SK-N-SH (cell line): ENCODE measurements at regions not wholly inside any gene's neighbourhood (a gene's known extent, or its start where the extent isn't known, plus 50 kb on each side); places are given as distances from the start of the nearest gene placed in this dataset.

Experiments
- CTCF ChIA-PET: fragments of 300-600, 350-600 bp; formaldehyde crosslinking; extraction: SDS; loops from one replicate; lab custom pipeline; 2021; lab: Yijun Ruan, JAX
- POLR2A ChIA-PET: fragments of 350-600 bp; sonication (Branson Sonifier 250); formaldehyde crosslinking; extraction: SDS; loops from one replicate; lab custom pipeline; 2020; ENCODE audit warnings: antibody characterized with exemption, inconsistent platforms; lab: Yijun Ruan, JAX
- DNase-seq: peaks from one replicate; pipeline ENCODE4 v3.0.0; 2012
- H2AFZ ChIP-seq: fragments of 200-600 bp; sonication (generic); 2 replicates; pipeline ENCODE4 v1.8.1; 2016; ENCODE audit warnings: antibody characterized with exemption, mild to moderate bottlenecking, low read depth
- H3F3A ChIP-seq: fragments of 200-600 bp; sonication (generic); replicated peaks from 2 replicates; pipeline ENCODE3; 2016; ENCODE audit warnings: antibody characterized with exemption, mild to moderate bottlenecking; ENCODE audit not compliant: insufficient read depth
- H3K27ac ChIP-seq, 2 experiments: fragments of 200-500 bp in 1 of 2; fragments of 200-600 bp in 1 of 2; sonication (Bioruptor generic) in 1 of 2; sonication (generic), shearing (Covaris generic) in 1 of 2; 2 replicates each; pipeline versions ENCODE4 v1.5.1 to v1.6.1; 2014 to 2016; ENCODE audit warnings: low read depth in 2 of 2, inconsistent platforms in 1 of 2, low read length in 1 of 2, mild to moderate bottlenecking in 1 of 2, mixed read lengths in 1 of 2
- H3K27me3 ChIP-seq: fragments of 200-600 bp; sonication (generic), shearing (Covaris generic); 2 replicates; pipeline ENCODE4 v1.6.1; 2016; ENCODE audit warnings: mixed run types; ENCODE audit not compliant: insufficient read depth
- H3K36me3 ChIP-seq, 2 experiments: fragments of 200-500 bp in 1 of 2; fragments of 200-600 bp in 1 of 2; sonication (Bioruptor generic) in 1 of 2; sonication (generic) in 1 of 2; replicated peaks in 1 of 2; 2 replicates each; pipeline versions ENCODE3 to v1.5.1; 2014 to 2016; ENCODE audit warnings: low read length in 1 of 2, mild to moderate bottlenecking in 1 of 2; ENCODE audit not compliant: insufficient read depth in 2 of 2, control insufficient read depth in 1 of 2
- H3K4me1 ChIP-seq, 2 experiments: fragments of 200-500 bp in 1 of 2; fragments of 200-600 bp in 1 of 2; sonication (Bioruptor generic) in 1 of 2; sonication (generic), shearing (Covaris generic) in 1 of 2; 2 replicates each; pipeline versions ENCODE4 v1.5.1 to v1.6.1; 2014 to 2016; ENCODE audit warnings: low read depth in 1 of 2, low read length in 1 of 2, mixed run types in 1 of 2; ENCODE audit not compliant: insufficient read depth in 2 of 2, control insufficient read depth in 1 of 2
- H3K4me2 ChIP-seq: fragments of 200-600 bp; sonication (generic), shearing (Covaris generic); 2 replicates; pipeline ENCODE4 v1.6.1; 2017; ENCODE audit warnings: mixed run types
- H3K4me3 ChIP-seq, 2 experiments: fragments of 200-500 bp in 1 of 2; fragments of 200-600 bp in 1 of 2; sonication (Bioruptor generic) in 1 of 2; sonication (generic), shearing (Covaris generic) in 1 of 2; 2 replicates each; pipeline versions ENCODE4 v1.5.1 to v1.8.1; 2014 to 2016; ENCODE audit warnings: low read depth in 2 of 2, inconsistent platforms in 1 of 2, low read length in 1 of 2, mild to moderate bottlenecking in 1 of 2, mixed read lengths in 1 of 2, moderate library complexity in 1 of 2
- H3K79me2 ChIP-seq: fragments of 200-600 bp; sonication (generic); 2 replicates; pipeline ENCODE4 v1.8.1; 2017; ENCODE audit warnings: mild to moderate bottlenecking; ENCODE audit not compliant: insufficient read depth
- H3K9ac ChIP-seq: fragments of 200-600 bp; sonication (generic); 2 replicates; pipeline ENCODE4 v1.6.1; 2017; ENCODE audit warnings: mixed run types
- H3K9me2 ChIP-seq: fragments of 200-600 bp; sonication (generic); 2 replicates; pipeline ENCODE4 v1.6.1; 2017; ENCODE audit warnings: mixed run types
- H3K9me3 ChIP-seq: fragments of 200-600 bp; sonication (generic); 2 replicates; pipeline ENCODE4 v1.6.1; 2017; ENCODE audit warnings: mixed run types, mild to moderate bottlenecking, moderate library complexity
- H4K20me1 ChIP-seq: fragments of 200-600 bp; sonication (generic); 2 replicates; pipeline ENCODE4 v1.6.1; 2017; ENCODE audit warnings: mild to moderate bottlenecking, mixed run types; ENCODE audit not compliant: insufficient read depth
- CTCF ChIP-seq: fragments of 200-600 bp; sonication (generic); IDR thresholded peaks from 2 replicates; pipeline ENCODE4 v1.6.1; 2017; ENCODE audit warnings: antibody characterized with exemption, mild to moderate bottlenecking, moderate library complexity
- GABPA ChIP-seq: IDR thresholded peaks from 2 replicates; pipeline ENCODE4 v1.4.0; 2012; ENCODE audit warnings: low read depth, mild to moderate bottlenecking
- GATA2 ChIP-seq: sonication (generic); formaldehyde crosslinking; IDR thresholded peaks from 2 replicates; pipeline ENCODE4 v1.5.0; 2020; ENCODE audit warnings: mild to moderate bottlenecking, missing genetic modification reagents
- MEF2A ChIP-seq: IDR thresholded peaks from 2 replicates; pipeline ENCODE4 v1.4.0; 2012; ENCODE audit warnings: low read depth, borderline replicate concordance
- MXI1 ChIP-seq: IDR thresholded peaks from 2 replicates; pipeline ENCODE4 v1.6.1; 2012; ENCODE audit warnings: mild to moderate bottlenecking, low read depth, low read length, improper control_type of control experiment
- NFIC ChIP-seq: IDR thresholded peaks from 2 replicates; pipeline ENCODE4 v1.4.0; 2012; ENCODE audit warnings: borderline replicate concordance
- NRF1 ChIP-seq: IDR thresholded peaks from 2 replicates; pipeline ENCODE4 v1.6.1; 2012; ENCODE audit warnings: low read depth, mild to moderate bottlenecking, low read length
- RAD21 ChIP-seq: IDR thresholded peaks from 2 replicates; pipeline ENCODE4 v1.6.1; 2012; ENCODE audit warnings: mild to moderate bottlenecking, low read length
- RCOR1 ChIP-seq: fragments of 150-350 bp; IDR thresholded peaks from 2 replicates; pipeline ENCODE4 v1.6.1; 2017; ENCODE audit warnings: antibody characterized with exemption, low read length
- REST ChIP-seq: IDR thresholded peaks from 2 replicates; pipeline ENCODE4 v1.6.1; 2012; ENCODE audit warnings: mild to moderate bottlenecking, low read depth, low read length, moderate library complexity
- RFX5 ChIP-seq: IDR thresholded peaks from 2 replicates; pipeline ENCODE4 v1.6.1; 2012; ENCODE audit warnings: mild to moderate bottlenecking, improper control_type of control experiment, low read length
- SIN3A ChIP-seq: IDR thresholded peaks from 2 replicates; pipeline ENCODE4 v1.6.1; 2012; ENCODE audit warnings: low read depth, mild to moderate bottlenecking, low read length, moderate library complexity, borderline replicate concordance
- TEAD4 ChIP-seq: IDR thresholded peaks from 2 replicates; pipeline ENCODE4 v1.4.0; 2012; ENCODE audit warnings: mild to moderate bottlenecking, borderline replicate concordance; ENCODE audit not compliant: insufficient read depth
- USF2 ChIP-seq: fragments of 150-350 bp; IDR thresholded peaks from 2 replicates; pipeline ENCODE4 v1.6.1; 2017; ENCODE audit warnings: antibody characterized with exemption, low read length, low read depth, borderline replicate concordance
- YY1 ChIP-seq: IDR thresholded peaks from 2 replicates; pipeline ENCODE4 v1.4.0; 2012; ENCODE audit warnings: low read depth, mild to moderate bottlenecking
- WGBS: methylation state at CpG from one replicate; pipeline ENCODE4 v1.1.6; 2017; ENCODE audit warnings: low lambda C conversion rate; 5-methylcytosine and 5-hydroxymethylcytosine counted together

- TF ChIP-seq REST (no peak), RCOR1 (no peak), NRF1 (no peak), TEAD4 (no peak), USF2 (no peak), MXI1 (no peak), YY1 (no peak)
Measured at GRCh38 chr7:156223935-156224832, 411.9 kb upstream of the SHH start (continued).

- peaks cover 47% of the 10 kb centered on the region for H3K27me3 ChIP-seq
- H3K4me3 ChIP-seq: no peak overlapping the region
- H3K4me2 ChIP-seq: no peak overlapping the region
- no peaks in the 10 kb centered on the region; the same call in 1 of the 2 replicates for H4K20me1 ChIP-seq
- TF ChIP-seq GATA2 (CRISPR knock-in tag): no peak
- no peak for TF ChIP-seq SIN3A
- TF ChIP-seq RAD21: no peak
- no peak for TF ChIP-seq RCOR1
- no peak for TF ChIP-seq RFX5
- TF ChIP-seq CTCF: no peak
- no peak for TF ChIP-seq MXI1
- no peak for TF ChIP-seq NFIC
- no peak for TF ChIP-seq YY1
- no peak for TF ChIP-seq REST
- TF ChIP-seq GABPA: no peak
- TF ChIP-seq MEF2A: no peak
- H3K27ac ChIP-seq: no peak overlapping the region
- ChIA-PET POLR2A (no interaction called here), CTCF (no interaction called here)
- H3K9me3 ChIP-seq: no peaks in the 10 kb centered on the region
- no peaks in the 10 kb centered on the region for H3K9me2 ChIP-seq
- no peaks in the 10 kb centered on the region for H3K4me1 ChIP-seq
- H3K79me2 ChIP-seq: no peaks in the 10 kb centered on the region
- H3K36me3 ChIP-seq: no peaks in the 10 kb centered on the region
- WGBS: 8% methylated on average over 7 of the region's 7 CpGs
- no peak for DNase-seq
- no peaks in the 10 kb centered on the region for H3F3A ChIP-seq
- H2AFZ ChIP-seq: no peak overlapping the region
- H3K9ac ChIP-seq: no peak overlapping the region
Measured at GRCh38 chr7:156222611-156223010, 410.3 kb upstream of the SHH start.
